Stimulated activated naive CD8-positive, alpha-beta T cell treated with anti-CD3 and anti-CD28 coated beads, Interleukin-15, amount 100 ng/mL, for 72 hours (primary cell): ENCODE measurements at regions not wholly inside any gene's neighbourhood (a gene's known extent, or its start where the extent isn't known, plus 50 kb on each side); places are given as distances from the start of the nearest gene placed in this dataset.

Experiments used
- ATAC-seq: fragments of 150-1000 bp; cut with Tn5 transposase; 2 replicates; pipeline ENCODE4 v1.10.0; 2021; ENCODE audit warnings: mild to moderate bottlenecking, moderate library complexity
- DNase-seq, 2 donors: peaks; one replicate each; pipeline ENCODE4 v3.0.0; 2021 to 2022
- H3K27ac Mint-ChIP-seq, 2 donors: one replicate each; pipeline ENCODE4 v1.8.0; 2022; ENCODE audit warnings: mild to moderate bottlenecking in 2 of 2, mixed read lengths in 2 of 2, moderate library complexity in 2 of 2
- H3K27me3 Mint-ChIP-seq: one replicate; pipeline ENCODE4 v1.8.0; 2022; ENCODE audit warnings: mixed read lengths
- H3K4me1 Mint-ChIP-seq: one replicate; pipeline ENCODE4 v1.8.0; 2022; ENCODE audit warnings: mild to moderate bottlenecking, mixed read lengths
- H3K4me3 Mint-ChIP-seq, 2 donors: one replicate each; pipeline ENCODE4 v1.8.0; 2022; ENCODE audit warnings: mild to moderate bottlenecking in 2 of 2, mixed read lengths in 2 of 2, moderate library complexity in 1 of 2
- H3K9me3 Mint-ChIP-seq, 2 donors: one replicate each; pipeline ENCODE4 v1.8.0; 2022; ENCODE audit warnings: mixed read lengths in 2 of 2

DNA sequence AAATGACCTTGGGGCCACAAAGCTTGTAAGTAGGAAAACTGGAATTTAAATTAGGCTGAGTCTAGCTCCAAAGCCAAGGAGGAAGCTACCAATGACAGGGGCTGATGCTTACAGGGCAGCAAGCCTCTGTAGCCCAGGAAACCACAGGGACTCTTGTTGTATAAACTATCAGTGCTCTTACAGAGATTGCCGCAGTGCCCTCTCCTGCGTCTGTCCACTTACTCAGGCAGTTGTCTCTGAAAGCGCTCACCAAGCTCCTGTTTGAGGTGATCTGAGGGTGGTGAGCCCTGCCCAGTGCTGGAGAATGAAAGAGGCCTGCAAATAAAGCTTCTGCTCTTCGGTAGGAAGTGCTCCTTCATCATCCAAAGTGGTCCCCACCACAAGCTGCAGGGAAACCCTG, 498.8 kb downstream of the ARHGEF28 start:
- DNase-seq, result no peak
- H3K4me1 Mint-ChIP-seq, result no peaks in the 10 kb centered on the region
- ATAC-seq, result no peak

DNA sequence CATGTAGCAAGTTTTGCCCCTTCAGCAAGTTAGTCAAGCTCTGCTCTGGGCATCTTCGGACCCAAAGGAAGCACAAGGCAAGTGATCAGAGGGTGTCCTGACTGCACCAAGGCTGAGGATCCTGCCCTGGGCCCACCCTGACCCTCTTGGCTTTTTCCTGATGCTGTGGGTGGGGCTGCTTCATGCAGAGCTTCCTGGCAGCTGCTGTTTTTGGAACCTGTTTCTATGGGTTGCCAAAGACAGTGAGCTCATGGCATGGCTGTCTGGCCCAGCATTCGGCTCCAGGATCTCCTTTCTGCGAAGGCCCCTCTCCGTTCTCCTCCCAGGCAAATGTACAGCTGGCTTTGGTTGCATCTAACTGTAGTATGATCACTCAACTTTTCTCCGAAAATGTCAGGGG, 497.9 kb downstream of the ARHGEF28 start:
- DNase-seq, result no peak
- Mint-ChIP-seq H3K9me3 (no peaks in the 10 kb centered on the region), H3K27ac (no peak overlapping the region), H3K27me3 (peaks cover 21% of the 10 kb centered on the region), H3K4me3 (no peak overlapping the region), H3K4me1 (no peaks in the 10 kb centered on the region)
- no peak for ATAC-seq

More for the DNA sequence above, 498.8 kb downstream of the ARHGEF28 start:
- Mint-ChIP-seq H3K27me3 (peaks cover 21% of the 10 kb centered on the region), H3K9me3 (no peaks in the 10 kb centered on the region), H3K27ac (no peak overlapping the region), H3K4me3 (no peak overlapping the region)

DNA sequence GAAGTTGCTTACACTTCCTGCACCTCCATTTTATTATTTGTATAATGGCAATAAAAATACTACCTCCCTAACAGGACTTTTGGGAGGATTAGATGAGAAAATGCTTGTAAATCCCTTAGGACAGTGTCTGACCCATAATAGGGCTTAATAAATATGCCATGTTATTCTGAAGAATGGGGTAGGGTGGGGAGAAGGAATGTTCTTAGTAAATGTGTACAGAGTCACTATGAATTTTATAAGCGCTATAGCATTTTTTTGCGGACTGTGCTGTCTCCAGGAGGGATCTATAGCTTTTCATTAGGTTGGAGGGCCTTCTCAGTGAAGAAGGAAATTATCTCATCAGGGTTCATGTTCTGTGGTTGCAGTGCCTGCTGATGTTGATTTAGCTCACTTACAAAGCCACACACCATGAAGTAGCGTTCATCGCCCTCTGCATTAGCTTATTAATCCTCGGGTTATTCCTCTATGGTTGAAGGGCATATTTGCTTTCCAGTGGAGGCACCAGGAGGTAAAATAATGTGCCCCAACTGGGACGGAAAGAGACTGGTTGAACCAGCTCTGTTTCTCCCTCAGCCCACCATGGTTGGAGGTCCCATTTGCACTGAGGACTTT, 497.1 kb downstream of the ARHGEF28 start:
- Mint-ChIP-seq H3K9me3 (no peaks in the 10 kb centered on the region), H3K4me1 (no peaks in the 10 kb centered on the region), H3K27ac (no peak overlapping the region), H3K4me3 (no peak overlapping the region), H3K27me3 (peaks cover 13% of the 10 kb centered on the region)
- ATAC-seq, result no peak
- DNase-seq, result no peak

DNA sequence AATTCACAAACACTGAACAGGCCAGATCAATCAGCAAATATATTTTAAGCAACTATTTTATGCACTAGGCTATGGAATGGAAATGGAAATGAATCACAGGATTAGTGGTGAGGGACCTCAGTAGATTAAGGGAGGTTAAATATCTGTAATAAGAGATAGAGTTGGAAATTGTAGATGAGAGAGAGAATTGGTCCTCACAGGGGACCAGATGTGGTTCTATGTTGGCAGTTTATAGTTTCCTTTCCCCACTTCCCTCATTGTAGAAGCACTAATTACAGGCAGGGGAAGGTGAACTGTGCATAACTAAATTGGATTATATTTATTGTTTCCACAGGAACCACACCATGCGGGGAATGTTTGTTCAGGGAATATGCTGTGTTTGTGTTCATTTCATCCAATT, 496.2 kb downstream of the ARHGEF28 start:
- H3K27ac Mint-ChIP-seq, result no peak overlapping the region
- ATAC-seq (no peak), DNase-seq (no peak)
- H3K9me3 Mint-ChIP-seq, result no peaks in the 10 kb centered on the region
- peaks cover 4% of the 10 kb centered on the region for H3K27me3 Mint-ChIP-seq
- no peak overlapping the region for H3K4me3 Mint-ChIP-seq
- no peaks in the 10 kb centered on the region for H3K4me1 Mint-ChIP-seq

- Mint-ChIP-seq H3K4me1 (no peaks in the 10 kb centered on the region), H3K9me3 (no peaks in the 10 kb centered on the region), H3K27ac (no peak overlapping the region), H3K4me3 (no peak overlapping the region), H3K27me3 (peaks cover 3% of the 10 kb centered on the region)
- DNase-seq (no peak), ATAC-seq (no peak)
These were observed 494.6 kb downstream of the ARHGEF28 start for GRCh38 chr5:74120585-74120984.

GRCh38 chr5:74118071-74118470, 492.1 kb downstream of the ARHGEF28 start:
- H3K27me3 Mint-ChIP-seq, result peaks cover 16% of the 10 kb centered on the region
- no peaks in the 10 kb centered on the region for H3K4me1 Mint-ChIP-seq
- H3K27ac Mint-ChIP-seq, result no peak overlapping the region
- DNase-seq (no peak), ATAC-seq (no peak)
- H3K4me3 Mint-ChIP-seq, result no peak overlapping the region
- no peaks in the 10 kb centered on the region for H3K9me3 Mint-ChIP-seq

DNA sequence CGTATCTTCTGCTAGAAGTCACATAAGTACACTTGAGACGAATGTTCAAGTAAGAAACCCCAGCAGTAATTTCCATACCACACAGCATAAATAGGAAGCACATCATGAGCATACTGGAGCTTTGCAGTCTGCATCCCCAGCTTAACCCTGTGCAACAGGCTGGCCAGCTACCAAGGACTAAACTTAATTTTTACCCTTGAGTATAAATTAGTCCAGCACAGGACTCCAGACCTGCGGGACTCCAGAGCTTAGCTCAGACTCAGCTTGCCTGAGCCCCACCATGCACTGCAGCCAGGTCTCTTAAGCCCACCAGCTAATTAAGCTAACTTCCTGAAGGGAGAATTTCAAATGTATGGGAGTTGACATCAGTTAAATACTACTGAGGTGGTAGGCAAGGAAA, 491.0 kb downstream of the ARHGEF28 start:
- no peak for ATAC-seq
- no peak overlapping the region for H3K4me3 Mint-ChIP-seq
- H3K27ac Mint-ChIP-seq, result no peak overlapping the region
- no peaks in the 10 kb centered on the region for H3K9me3 Mint-ChIP-seq
- no peak for DNase-seq
- peaks cover 23% of the 10 kb centered on the region for H3K27me3 Mint-ChIP-seq
- no peaks in the 10 kb centered on the region for H3K4me1 Mint-ChIP-seq

DNA sequence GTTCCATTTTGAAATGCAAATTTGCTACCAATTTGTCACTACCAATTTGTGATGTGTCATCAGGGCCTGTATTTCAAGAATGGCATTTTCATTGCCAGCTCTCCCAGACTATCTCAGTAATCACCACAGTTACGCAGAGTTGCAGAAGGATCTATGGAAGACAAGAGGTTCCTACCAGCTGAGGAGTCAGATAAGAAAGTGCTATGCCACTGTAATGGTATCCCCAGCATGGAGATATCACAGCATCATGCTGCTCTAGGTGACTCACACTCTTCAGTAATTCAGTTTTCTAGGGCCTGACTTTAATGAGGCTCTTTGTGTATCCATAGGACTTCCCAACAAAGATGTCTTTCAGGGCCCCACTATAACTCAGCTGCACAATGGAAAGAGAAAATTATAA, 490.3 kb downstream of the ARHGEF28 start:
- ATAC-seq, result no peak
- H3K27me3 Mint-ChIP-seq, result peaks cover 28% of the 10 kb centered on the region
- no peaks in the 10 kb centered on the region for H3K4me1 Mint-ChIP-seq
- no peak overlapping the region for H3K4me3 Mint-ChIP-seq
- no peaks in the 10 kb centered on the region for H3K9me3 Mint-ChIP-seq
- DNase-seq, result no peak
- no peak overlapping the region for H3K27ac Mint-ChIP-seq

GRCh38 chr5:74113927-74114326, 487.9 kb downstream of the ARHGEF28 start:
- Mint-ChIP-seq H3K27ac (no peak overlapping the region), H3K4me3 (no peak overlapping the region), H3K9me3 (no peaks in the 10 kb centered on the region), H3K27me3 (peaks cover 42% of the 10 kb centered on the region), H3K4me1 (no peaks in the 10 kb centered on the region)
- ATAC-seq, result no peak
- DNase-seq, result no peak

DNA sequence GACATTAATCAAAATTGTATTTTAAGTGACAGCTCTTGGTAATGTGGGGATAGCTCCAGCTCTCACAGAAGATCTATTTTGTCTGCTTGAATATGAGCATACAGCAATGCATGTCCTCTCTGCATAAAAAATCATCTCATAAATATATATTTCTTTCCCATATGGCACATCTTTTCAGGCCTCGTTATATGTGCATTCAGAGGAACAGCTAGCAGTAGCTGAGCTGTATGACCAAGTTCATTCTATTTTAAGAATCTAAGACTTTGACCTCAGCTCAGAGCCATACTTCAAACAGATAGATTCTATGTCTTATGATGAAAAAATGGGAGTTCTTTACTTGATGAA, 487.2 kb downstream of the ARHGEF28 start:
- ATAC-seq, result no peak
- peaks cover 44% of the 10 kb centered on the region for H3K27me3 Mint-ChIP-seq
- no peak for DNase-seq
- no peaks in the 10 kb centered on the region for H3K9me3 Mint-ChIP-seq
- H3K27ac Mint-ChIP-seq, result no peak overlapping the region
- H3K4me1 Mint-ChIP-seq, result no peaks in the 10 kb centered on the region
- no peak overlapping the region for H3K4me3 Mint-ChIP-seq

GRCh38 chr5:74112372-74113195, 486.6 kb downstream of the ARHGEF28 start:
- no peak overlapping the region for H3K4me3 Mint-ChIP-seq
- no peak for DNase-seq
- ATAC-seq, result no peak
- H3K27me3 Mint-ChIP-seq, result peaks cover 44% of the 10 kb centered on the region
- H3K27ac Mint-ChIP-seq, result no peak overlapping the region
- no peaks in the 10 kb centered on the region for H3K4me1 Mint-ChIP-seq
- no peaks in the 10 kb centered on the region for H3K9me3 Mint-ChIP-seq

- DNase-seq (no peak), ATAC-seq (no peak)
- Mint-ChIP-seq H3K27ac (no peak overlapping the region), H3K4me3 (no peak overlapping the region), H3K9me3 (no peaks in the 10 kb centered on the region), H3K27me3 (peaks cover 44% of the 10 kb centered on the region), H3K4me1 (no peaks in the 10 kb centered on the region)
These were observed 485.8 kb downstream of the ARHGEF28 start for GRCh38 chr5:74111764-74112163.

DNA sequence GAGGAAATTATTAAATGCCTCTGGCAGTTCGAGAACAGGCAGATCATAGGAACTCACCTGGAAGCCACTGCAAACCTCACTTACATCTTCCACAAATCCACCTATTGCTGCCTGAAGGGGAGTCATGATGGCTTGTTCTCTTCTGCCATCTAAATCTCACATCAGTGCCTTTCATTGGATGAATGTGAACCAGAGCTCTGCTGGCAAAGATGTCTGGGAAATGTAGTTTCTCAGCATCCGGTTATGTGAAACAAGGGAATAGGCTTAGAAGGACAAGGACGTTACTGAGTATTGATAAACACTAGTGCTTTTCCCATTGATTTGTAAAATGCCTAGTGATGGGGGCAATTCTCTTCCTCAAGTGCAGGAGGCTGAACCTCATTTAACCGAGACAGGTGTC, 483.3 kb downstream of the ARHGEF28 start:
- H3K27ac Mint-ChIP-seq, result no peak overlapping the region
- DNase-seq (no peak), ATAC-seq (no peak)
- H3K27me3 Mint-ChIP-seq, result peaks cover 36% of the 10 kb centered on the region
- no peaks in the 10 kb centered on the region for H3K9me3 Mint-ChIP-seq
- H3K4me1 Mint-ChIP-seq, result no peaks in the 10 kb centered on the region
- no peak overlapping the region for H3K4me3 Mint-ChIP-seq

DNA sequence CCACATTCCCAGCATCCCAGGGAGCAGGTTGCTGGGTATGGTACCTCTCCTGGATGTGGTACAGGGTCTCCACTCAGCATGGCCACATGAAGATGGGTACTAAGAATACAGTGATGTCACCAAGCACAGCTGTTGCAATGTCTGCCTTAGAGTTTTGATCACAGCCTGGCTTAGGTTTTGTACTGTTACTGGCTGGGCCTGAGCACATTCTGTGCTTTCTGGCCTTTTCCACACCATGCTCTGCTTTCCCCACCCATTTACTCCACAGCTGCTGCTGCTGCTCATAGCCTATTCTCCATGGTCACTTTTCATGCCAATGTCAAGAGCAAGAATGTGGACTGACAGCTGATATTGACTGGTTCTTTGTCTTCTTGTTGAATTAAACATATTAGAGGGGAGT, 481.9 kb downstream of the ARHGEF28 start:
- ATAC-seq, result no peak
- H3K4me1 Mint-ChIP-seq, result no peaks in the 10 kb centered on the region
- H3K27ac Mint-ChIP-seq, result no peak overlapping the region
- DNase-seq, result no peak
- no peak overlapping the region for H3K4me3 Mint-ChIP-seq
- peaks cover 0 to 7% of the 10 kb centered on the region in 2 donors for H3K9me3 Mint-ChIP-seq
- H3K27me3 Mint-ChIP-seq, result peaks cover 33% of the 10 kb centered on the region

- peaks cover 0 to 7% of the 10 kb centered on the region in 2 donors for H3K9me3 Mint-ChIP-seq
- no peak overlapping the region for H3K27ac Mint-ChIP-seq
- no peak overlapping the region for H3K4me3 Mint-ChIP-seq
- no peak for ATAC-seq
- DNase-seq, result no peak
- H3K4me1 Mint-ChIP-seq, result no peaks in the 10 kb centered on the region
- H3K27me3 Mint-ChIP-seq, result peaks cover 28% of the 10 kb centered on the region
These were observed 479.3 kb downstream of the ARHGEF28 start for GRCh38 chr5:74105126-74105780.
